OCI-LY7 (cell line): ENCODE measurements at regions not wholly inside any gene's neighbourhood (a gene's known extent, or its start where the extent isn't known, plus 50 kb on each side); places are given as distances from the start of the nearest gene placed in this dataset.

Experiments used
- BruUV-seq: library from RNA; stranded (reverse); fragments of 400-500 nt; replicated peaks from 2 replicates; lab custom pipeline; 2021; lab: Mats Ljungman, UMichigan
- CTCF ChIA-PET: fragments of 300-600 bp; sonication (Branson Sonifier 250); formaldehyde crosslinking; loops from one replicate; lab custom pipeline; 2022; ENCODE audit warnings: antibody characterized with exemption; ENCODE audit not compliant: unreplicated experiment; lab: Charles Lee
- POLR2A ChIA-PET: fragments of 300-600 bp; sonication (Branson Sonifier 250); formaldehyde crosslinking; loops from one replicate; lab custom pipeline; 2022; ENCODE audit warnings: antibody characterized with exemption; lab: Charles Lee
- DNase-seq: peaks from one replicate; pipeline ENCODE4 v3.0.0-alpha.2; 2015; ENCODE audit warnings: low spot score
- H2AFZ ChIP-seq: fragments of 200-600 bp; sonication (generic), shearing (Covaris generic); 2 replicates; pipeline ENCODE4 v1.6.1; 2014; ENCODE audit warnings: mild to moderate bottlenecking, antibody characterized with exemption, low read length, moderate library complexity
- H3K27ac ChIP-seq: fragments of 200-600 bp; sonication (generic); 2 replicates; pipeline ENCODE4 v1.5.1; 2014; ENCODE audit warnings: mixed run types, low read depth, mild to moderate bottlenecking, moderate library complexity, low read length, inconsistent platforms; ENCODE audit not compliant: poor library complexity, severe bottlenecking
- H3K36me3 ChIP-seq: fragments of 200-600 bp; sonication (generic); 2 replicates; pipeline ENCODE4 v1.6.1; 2014; ENCODE audit warnings: mild to moderate bottlenecking, antibody characterized with exemption, low read length, moderate library complexity, mixed read lengths; ENCODE audit not compliant: insufficient read depth
- H3K4me1 ChIP-seq: fragments of 200-600 bp; sonication (generic); 2 replicates; pipeline ENCODE4 v1.5.1; 2014; ENCODE audit warnings: mild to moderate bottlenecking, low read length; ENCODE audit not compliant: insufficient read depth, poor library complexity, severe bottlenecking
- H3K4me2 ChIP-seq: fragments of 200-600 bp; sonication (generic); 2 replicates; pipeline ENCODE4 v1.6.1; 2014; ENCODE audit warnings: mild to moderate bottlenecking, low read length
- H3K4me3 ChIP-seq: fragments of 200-600 bp; sonication (generic); 2 replicates; pipeline ENCODE4 v1.5.1; 2014; ENCODE audit warnings: mild to moderate bottlenecking, low read depth, low read length; ENCODE audit not compliant: poor library complexity, severe bottlenecking
- H3K79me2 ChIP-seq: fragments of 200-600 bp; sonication (generic); 2 replicates; pipeline ENCODE4 v1.6.1; 2016; ENCODE audit warnings: low read depth, mild to moderate bottlenecking, low read length, moderate library complexity, mixed read lengths; ENCODE audit not compliant: insufficient read depth
- H3K9me2 ChIP-seq: fragments of 200-600 bp; sonication (generic); 2 replicates; pipeline ENCODE4 v1.6.1; 2016; ENCODE audit warnings: mild to moderate bottlenecking, low read length, mixed read lengths; ENCODE audit not compliant: insufficient read depth
- H3K9me3 ChIP-seq: fragments of 200-600 bp; sonication (generic); 2 replicates; pipeline ENCODE4 v1.6.1; 2014; ENCODE audit warnings: mild to moderate bottlenecking, mixed run types, low read length, mixed read lengths
- H4K20me1 ChIP-seq: fragments of 200-600 bp; sonication (generic); 2 replicates; pipeline ENCODE4 v1.6.1; 2014; ENCODE audit warnings: mild to moderate bottlenecking, antibody characterized with exemption, low read length, moderate library complexity, mixed read lengths; ENCODE audit not compliant: insufficient read depth
- CTCF ChIP-seq: fragments of 200-600 bp; sonication (generic); conservative IDR thresholded peaks from 2 replicates; pipeline ENCODE4 v1.5.1; 2014; ENCODE audit warnings: mild to moderate bottlenecking, antibody characterized with exemption, low read length, moderate library complexity, mixed read lengths
- EZH2phosphoT487 ChIP-seq: fragments of 200-600 bp; sonication (generic); IDR thresholded peaks from 2 replicates; pipeline ENCODE4 v1.6.1; 2018; ENCODE audit warnings: low read depth, borderline replicate concordance, mild to moderate bottlenecking, mixed run types, antibody characterized with exemption, low read length, moderate library complexity, mixed read lengths
- intact Hi-C: fragments of 100-400 bp; cut with micrococcal nuclease; formaldehyde crosslinking; loops from one replicate; pipeline ENCODE4 v1.10.0; 2022; ENCODE audit not compliant: unreplicated experiment

GRCh38 chr4:14892563-14892962 is 109.7 kb upstream of the CPEB2 start:
- BruUV-seq, result no TSS peak
- Histone ChIP-seq H3K36me3 (no peaks in the 10 kb centered on the region), H3K27ac (no peak overlapping the region), H3K9me2 (no peaks in the 10 kb centered on the region), H3K9me3 (no peaks in the 10 kb centered on the region), H4K20me1 (no peaks in the 10 kb centered on the region), H3K4me3 (no peak overlapping the region), H2AFZ (no peak overlapping the region), H3K4me2 (no peak overlapping the region), H3K79me2 (no peaks in the 10 kb centered on the region), H3K4me1 (no peaks in the 10 kb centered on the region)
- TF ChIP-seq EZH2phosphoT487 (no peak), CTCF (no peak)
- intact Hi-C loops, result no loop called here
- POLR2A ChIA-PET, result no interaction called here
- no peak for DNase-seq
- CTCF ChIA-PET, result no interaction called here

GRCh38 chr4:14893713-14894112 is 108.6 kb upstream of the CPEB2 start:
- no peak overlapping the region for H3K27ac ChIP-seq
- TF ChIP-seq CTCF, result no peak
- H4K20me1 ChIP-seq, result no peaks in the 10 kb centered on the region
- no peaks in the 10 kb centered on the region for H3K4me1 ChIP-seq
- DNase-seq, result no peak
- no TSS peak for BruUV-seq
- POLR2A ChIA-PET, result interaction anchor here (0.5 kb wide), 1 partner anchor 64 kb away, joined by 3 read pairs; no protein-coding TSS in a partner anchor
- H3K9me3 ChIP-seq, result no peaks in the 10 kb centered on the region
- no peak overlapping the region for H3K4me2 ChIP-seq
- no peaks in the 10 kb centered on the region for H3K36me3 ChIP-seq
- intact Hi-C loops, result no loop called here
- H3K4me3 ChIP-seq, result no peak overlapping the region
- H3K79me2 ChIP-seq, result no peaks in the 10 kb centered on the region
- H3K9me2 ChIP-seq, result no peaks in the 10 kb centered on the region
- CTCF ChIA-PET, result no interaction called here
- no peak overlapping the region for H2AFZ ChIP-seq

GRCh38 chr4:14894392-14895292 is 107.6 kb upstream of the CPEB2 start:
- BruUV-seq, result no TSS peak
- TF ChIP-seq CTCF (no peak), EZH2phosphoT487 (no peak)
- H3K4me3 ChIP-seq, result no peak overlapping the region
- CTCF ChIA-PET, result interaction anchor here (0.6 kb wide), 1 partner anchor 18 kb away, joined by 5 read pairs; no protein-coding TSS in a partner anchor
- no peaks in the 10 kb centered on the region for H4K20me1 ChIP-seq
- no peaks in the 10 kb centered on the region for H3K9me3 ChIP-seq
- H3K4me1 ChIP-seq, result no peaks in the 10 kb centered on the region
- H3K9me2 ChIP-seq, result no peaks in the 10 kb centered on the region
- POLR2A ChIA-PET, result interaction anchor here (0.5 to 0.6 kb wide), 2 partner anchors 65 to 94 kb away, joined by 3 read pairs; no protein-coding TSS in a partner anchor
- no peaks in the 10 kb centered on the region for H3K79me2 ChIP-seq
- intact Hi-C loops, result no loop called here
- H3K27ac ChIP-seq, result no peak overlapping the region
- H2AFZ ChIP-seq, result no peak overlapping the region
- no peaks in the 10 kb centered on the region for H3K36me3 ChIP-seq
- no peak overlapping the region for H3K4me2 ChIP-seq
- no peak for DNase-seq
